Keratinocyte (primary cell): ENCODE measurements at regions not wholly inside any gene's neighbourhood (a gene's known extent, or its start where the extent isn't known, plus 50 kb on each side); places are given as distances from the start of the nearest gene placed in this dataset.

Source experiments
- DNase-seq: peaks from one replicate; pipeline ENCODE4 v3.0.0-alpha.2; 2011; ENCODE audit warnings: low read depth, missing footprints, low spot score
- FAIRE-seq: peaks from 2 replicates; lab custom pipeline; 2011; peaks lifted over from hg19 to GRCh38; lab: Jason Lieb, UNC
- H2AFZ ChIP-seq: 2 replicates; pipeline ENCODE4 v1.6.0; 2012; ENCODE audit warnings: low read length, control low read depth, inconsistent platforms; ENCODE audit not compliant: control insufficient read depth
- H3K27ac ChIP-seq: 2 replicates; pipeline ENCODE4 v1.5.1; 2011; ENCODE audit warnings: low read length; ENCODE audit not compliant: control insufficient read depth, insufficient read depth
- H3K27me3 ChIP-seq: 3 replicates; pipeline ENCODE4 v1.6.0; 2011; ENCODE audit warnings: low read length; ENCODE audit not compliant: control insufficient read depth, insufficient read depth; ENCODE audit errors: extremely low read depth
- H3K36me3 ChIP-seq, 2 experiments: 2 replicates in 1 of 2; 3 replicates in 1 of 2; pipeline ENCODE4 v1.5.1; 2011; ENCODE audit warnings: low read length in 2 of 2, mild to moderate bottlenecking in 1 of 2; ENCODE audit not compliant: control insufficient read depth in 2 of 2, insufficient read depth in 2 of 2; ENCODE audit errors: extremely low read depth in 1 of 2
- H3K4me1 ChIP-seq: 3 replicates; pipeline ENCODE4 v1.5.1; 2011; ENCODE audit warnings: low read length; ENCODE audit not compliant: control insufficient read depth, insufficient read depth; ENCODE audit errors: extremely low read depth
- H3K4me2 ChIP-seq: 3 replicates; pipeline ENCODE4 v1.6.0; 2011; ENCODE audit warnings: low read depth, low read length; ENCODE audit not compliant: control insufficient read depth, insufficient read depth; ENCODE audit errors: extremely low read depth
- H3K4me3 ChIP-seq, 3 experiments: fragments of 200-600 bp in 1 of 3; sonication (generic) in 1 of 3; 2 replicates in 2 of 3; 3 replicates in 1 of 3; pipeline ENCODE4 v1.5.1; 2011 to 2016; ENCODE audit warnings: low read length in 3 of 3, mild to moderate bottlenecking in 3 of 3, control low read depth in 2 of 3, inconsistent platforms in 1 of 3, low read depth in 1 of 3, mixed read lengths in 1 of 3, mixed run types in 1 of 3, moderate library complexity in 1 of 3; ENCODE audit not compliant: control insufficient read depth in 2 of 3, insufficient read depth in 2 of 3; ENCODE audit errors: extremely low read depth in 1 of 3
- H3K79me2 ChIP-seq: 2 replicates; pipeline ENCODE4 v1.6.0; 2012; ENCODE audit warnings: low read length; ENCODE audit not compliant: control insufficient read depth, insufficient read depth
- H3K9ac ChIP-seq: 3 replicates; pipeline ENCODE4 v1.6.0; 2011; ENCODE audit warnings: low read length; ENCODE audit not compliant: control insufficient read depth, insufficient read depth; ENCODE audit errors: extremely low read depth
- H3K9me1 ChIP-seq: 3 replicates; pipeline ENCODE4 v1.6.0; 2011; ENCODE audit warnings: low read length; ENCODE audit not compliant: control insufficient read depth, insufficient read depth; ENCODE audit errors: extremely low read depth
- H3K9me3 ChIP-seq: 2 replicates; pipeline ENCODE4 v1.5.1; 2012; ENCODE audit warnings: low read depth, low read length; ENCODE audit not compliant: control insufficient read depth
- H4K20me1 ChIP-seq: 3 replicates; pipeline ENCODE4 v1.6.0; 2011; ENCODE audit warnings: low read length; ENCODE audit not compliant: control insufficient read depth, insufficient read depth; ENCODE audit errors: extremely low read depth
- CTCF ChIP-seq, 3 experiments: IDR thresholded peaks in 1 of 3; conservative IDR thresholded peaks in 1 of 3; optimal IDR thresholded peaks in 1 of 3; 2 replicates in 2 of 3; 3 replicates in 1 of 3; pipeline versions ENCODE3 to v1.5.1; 2011; ENCODE audit warnings: low read length in 3 of 3, mild to moderate bottlenecking in 3 of 3, moderate library complexity in 2 of 3, control low read depth in 1 of 3, inconsistent platforms in 1 of 3; ENCODE audit not compliant: insufficient read depth in 2 of 3; ENCODE audit errors: extremely low read depth in 1 of 3
- EZH2 ChIP-seq: IDR thresholded peaks from one replicate; pipeline ENCODE4 v1.6.1; 2012; ENCODE audit warnings: inconsistent platforms, mild to moderate bottlenecking, low read length, moderate library complexity
- dilution Hi-C: fragments of 300-500 bp; cut with MboI; formaldehyde crosslinking; loops from one replicate; pipeline ENCODE4 v1.7.0; 2020; ENCODE audit warnings: low sequenced_read_pairs; ENCODE audit not compliant: extremely low pct_ligation_motif_present

- H3K27me3 ChIP-seq = no peaks in the 10 kb centered on the region
Observed at GRCh38 chr16:17901309-17901708, 430.5 kb upstream of the XYLT1 start.

GRCh38 chr16:17899141-17899540 lies 428.4 kb upstream of the XYLT1 start:
- Histone ChIP-seq H3K9me3 (no peaks in the 10 kb centered on the region), H3K27ac (no peak overlapping the region), H2AFZ (no peak overlapping the region), H3K4me3 (no peak overlapping the region), H3K36me3 (no peaks in the 10 kb centered on the region), H3K79me2 (no peaks in the 10 kb centered on the region), H4K20me1 (no peaks in the 10 kb centered on the region), H3K27me3 (no peaks in the 10 kb centered on the region), H3K4me2 (no peak overlapping the region), H3K9ac (no peak overlapping the region), H3K9me1 (no peaks in the 10 kb centered on the region), H3K4me1 (no peaks in the 10 kb centered on the region)
- no peak for FAIRE-seq
- no peak for TF ChIP-seq CTCF (optimal IDR thresholded peaks at IDR 0.05 in 1 of 3, IDR thresholded peaks at IDR 0.05 in 1 of 3, conservative IDR thresholded peaks at IDR 0.05 in 1 of 3; ENCODE audit: extremely low read depth in 1 of 3, insufficient read depth in 2 of 3, low read length in 3 of 3)
- TF ChIP-seq EZH2 = no peak
- DNase-seq = no peak
- dilution Hi-C loops = no loop called here

More at GRCh38 chr16:17901309-17901708, 430.5 kb upstream of the XYLT1 start:
- no peak overlapping the region for H2AFZ ChIP-seq
- dilution Hi-C loops = no loop called here
- H4K20me1 ChIP-seq = no peaks in the 10 kb centered on the region
- H3K9me1 ChIP-seq = no peaks in the 10 kb centered on the region
- no peak for TF ChIP-seq EZH2
- no peak for TF ChIP-seq CTCF (optimal IDR thresholded peaks at IDR 0.05 in 1 of 3, IDR thresholded peaks at IDR 0.05 in 1 of 3, conservative IDR thresholded peaks at IDR 0.05 in 1 of 3; ENCODE audit: extremely low read depth in 1 of 3, insufficient read depth in 2 of 3, low read length in 3 of 3)
- H3K4me2 ChIP-seq = no peak overlapping the region
- H3K9ac ChIP-seq = no peak overlapping the region
- no peak for DNase-seq
- no peaks in the 10 kb centered on the region for H3K36me3 ChIP-seq
- no peak overlapping the region for H3K4me3 ChIP-seq
- H3K9me3 ChIP-seq = no peaks in the 10 kb centered on the region
- FAIRE-seq = no peak
- H3K79me2 ChIP-seq = no peaks in the 10 kb centered on the region
- no peak overlapping the region for H3K27ac ChIP-seq
- no peaks in the 10 kb centered on the region for H3K4me1 ChIP-seq
